ENCODE measurements at regions not wholly inside any gene's neighbourhood (a gene's known extent, or its start where the extent isn't known, plus 50 kb on each side); places are given as distances from the start of the nearest gene placed in this dataset.

DNA sequence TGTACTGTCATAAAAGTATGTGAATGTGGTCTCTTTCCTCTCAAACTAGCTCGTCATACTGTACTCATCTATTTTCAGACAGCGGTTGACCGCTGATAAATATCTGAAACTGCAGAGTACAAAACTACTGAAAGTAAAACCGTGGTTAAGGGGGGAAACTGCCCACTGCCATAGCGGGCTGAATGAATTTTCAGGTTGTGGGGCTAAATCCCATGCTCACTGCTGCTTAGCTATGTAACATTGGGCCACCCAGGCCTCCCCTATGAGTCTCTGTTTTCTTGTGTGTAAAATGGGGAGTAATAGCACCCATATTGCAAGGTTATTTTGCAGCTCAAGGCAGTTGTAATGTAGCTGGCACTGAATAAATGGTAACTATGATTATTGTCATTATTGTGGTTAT, 82.3 kb downstream of the MSX2 start:
- TF ChIP-seq, protein P1, sequence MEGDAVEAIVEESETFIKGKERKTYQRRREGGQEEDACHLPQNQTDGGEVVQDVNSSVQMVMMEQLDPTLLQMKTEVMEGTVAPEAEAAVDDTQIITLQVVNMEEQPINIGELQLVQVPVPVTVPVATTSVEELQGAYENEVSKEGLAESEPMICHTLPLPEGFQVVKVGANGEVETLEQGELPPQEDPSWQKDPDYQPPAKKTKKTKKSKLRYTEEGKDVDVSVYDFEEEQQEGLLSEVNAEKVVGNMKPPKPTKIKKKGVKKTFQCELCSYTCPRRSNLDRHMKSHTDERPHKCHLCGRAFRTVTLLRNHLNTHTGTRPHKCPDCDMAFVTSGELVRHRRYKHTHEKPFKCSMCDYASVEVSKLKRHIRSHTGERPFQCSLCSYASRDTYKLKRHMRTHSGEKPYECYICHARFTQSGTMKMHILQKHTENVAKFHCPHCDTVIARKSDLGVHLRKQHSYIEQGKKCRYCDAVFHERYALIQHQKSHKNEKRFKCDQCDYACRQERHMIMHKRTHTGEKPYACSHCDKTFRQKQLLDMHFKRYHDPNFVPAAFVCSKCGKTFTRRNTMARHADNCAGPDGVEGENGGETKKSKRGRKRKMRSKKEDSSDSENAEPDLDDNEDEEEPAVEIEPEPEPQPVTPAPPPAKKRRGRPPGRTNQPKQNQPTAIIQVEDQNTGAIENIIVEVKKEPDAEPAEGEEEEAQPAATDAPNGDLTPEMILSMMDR (IDR thresholded peaks at IDR 0.05) = no peak
- no peak for TF ChIP-seq POLR2A (IDR thresholded peaks at IDR 0.05)

Measured in right lobe of liver (tissue), 4 donors.